ENCODE measurements at regions not wholly inside any gene's neighbourhood (a gene's known extent, or its start where the extent isn't known, plus 50 kb on each side); places are given as distances from the start of the nearest gene placed in this dataset.
"Not testable (repeated sequence)": the region's sequence is repeated elsewhere in the genome, so short reads cannot be mapped to it uniquely, and the experiment has no call there.

DNA sequence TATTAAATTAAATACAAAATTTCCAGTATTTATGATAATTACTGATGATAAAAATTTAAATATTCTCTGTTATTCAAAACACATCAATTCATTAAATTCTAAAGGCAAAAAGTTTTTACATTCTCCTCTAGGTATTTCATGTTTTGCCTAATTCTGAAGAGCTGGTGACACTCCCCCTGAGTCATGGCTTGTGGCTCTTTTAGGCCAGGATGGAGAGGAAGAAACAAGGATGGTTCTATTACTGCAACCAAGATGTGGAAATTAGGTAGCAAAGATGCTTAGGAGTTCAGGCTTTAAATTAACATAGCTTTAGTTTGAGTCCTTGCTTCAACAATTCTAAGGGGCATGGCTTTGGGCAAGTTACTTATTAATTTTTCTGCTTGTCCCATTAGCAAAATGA is 1295.8 kb downstream of the EFNA5 start:
- DNase-seq (ENCODE audit: low spot score), result no peak

DNA sequence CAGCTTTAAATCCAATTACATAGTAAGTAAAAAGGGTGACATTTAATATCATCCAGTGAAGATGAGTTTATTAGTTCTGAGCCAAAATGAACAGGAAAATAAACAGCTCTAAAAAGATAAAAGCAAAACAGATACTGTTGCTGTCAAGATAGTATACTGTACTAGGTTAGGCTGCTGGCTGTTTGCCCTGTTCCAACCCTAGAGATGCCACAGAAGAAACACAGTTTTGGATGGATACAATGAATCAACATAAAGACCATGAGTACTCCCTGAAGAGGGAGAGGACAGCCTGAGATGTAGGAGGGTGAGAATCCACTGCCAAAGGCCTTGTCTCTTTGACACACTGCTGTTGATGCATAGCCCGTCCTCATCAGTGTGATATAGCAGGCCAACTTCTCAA is 1302.7 kb downstream of the EFNA5 start:
- no peak for DNase-seq (ENCODE audit: low spot score)

DNA sequence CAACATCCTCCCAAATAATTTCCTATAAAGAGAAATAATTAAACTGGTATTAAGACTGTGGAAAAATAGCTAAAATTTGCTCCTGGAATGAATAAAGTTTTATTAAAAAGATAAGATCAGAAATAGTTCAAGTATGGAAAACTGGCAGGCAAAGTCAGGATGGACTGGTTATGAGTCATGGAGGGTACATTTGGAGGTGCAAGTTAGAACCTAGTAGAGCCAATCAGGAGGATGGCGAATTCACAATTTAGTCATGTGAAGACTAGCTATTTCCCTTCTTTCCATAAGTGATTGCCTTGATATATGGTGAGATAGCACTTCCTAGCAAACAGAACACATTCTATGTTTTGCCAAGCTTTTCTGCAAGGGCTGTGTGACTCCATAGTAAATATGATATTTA is 1303.5 kb downstream of the EFNA5 start:
- no peak for DNase-seq (ENCODE audit: low spot score)

DNA sequence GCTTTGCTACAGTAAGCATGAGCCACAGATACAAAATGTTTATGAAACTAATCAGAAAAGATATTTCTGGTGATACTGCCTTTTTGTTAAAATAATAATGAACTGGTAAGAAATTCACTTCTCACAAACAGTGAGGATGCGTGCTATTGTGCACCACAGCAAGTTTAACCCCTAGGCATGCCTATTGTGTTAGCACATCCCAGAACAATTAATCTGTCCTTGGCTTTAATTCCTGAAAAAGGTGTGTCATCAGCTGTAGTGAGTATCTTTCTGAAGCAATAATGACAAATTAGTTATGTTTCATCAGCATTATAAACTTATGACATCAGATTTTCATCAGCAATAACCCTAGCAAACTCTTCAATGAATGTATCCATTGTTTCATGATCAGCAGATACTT is 1307.2 kb downstream of the EFNA5 start:
- no peak for DNase-seq (ENCODE audit: low spot score)

DNA sequence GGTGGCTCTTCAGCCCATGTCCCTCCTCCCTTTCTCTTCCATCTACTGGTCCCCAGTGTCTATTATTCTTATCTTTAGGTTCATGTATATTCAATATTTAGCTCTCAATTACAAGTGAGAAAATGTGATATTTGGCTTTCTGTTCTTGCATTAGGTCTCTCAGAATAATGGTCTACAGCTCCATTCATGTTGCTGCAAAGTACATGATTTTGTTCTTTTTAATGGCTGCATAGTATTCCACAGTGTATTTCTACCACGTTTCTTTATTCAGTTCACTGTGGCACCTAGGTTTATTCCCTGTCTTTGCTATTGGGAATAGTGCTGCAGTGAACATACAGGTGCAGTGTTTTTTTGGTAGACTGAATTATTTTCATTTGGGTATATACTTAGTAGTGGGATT is 1308.8 kb downstream of the EFNA5 start:
- no peak for DNase-seq (ENCODE audit: low spot score)

DNA sequence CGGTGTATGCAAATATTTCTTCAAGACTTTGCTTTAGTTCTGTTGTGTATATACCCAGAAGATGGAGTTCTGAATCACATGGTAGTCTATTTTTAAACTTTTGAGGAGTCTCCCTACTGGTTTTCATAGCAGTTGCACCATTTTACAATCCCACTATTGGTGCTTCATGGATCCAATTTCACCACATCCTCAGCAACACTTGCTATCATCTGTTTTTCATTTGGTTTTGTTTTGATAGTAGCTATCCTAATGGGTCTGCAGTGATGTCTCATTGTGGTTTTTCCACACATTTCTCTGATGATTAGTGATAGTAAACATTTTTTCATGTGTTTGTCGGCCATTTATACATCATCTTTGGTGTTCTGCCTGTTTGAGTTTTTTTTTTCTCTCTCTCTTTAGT is 1339.3 kb downstream of the EFNA5 start:
- no peak for DNase-seq (ENCODE audit: low spot score)

DNA sequence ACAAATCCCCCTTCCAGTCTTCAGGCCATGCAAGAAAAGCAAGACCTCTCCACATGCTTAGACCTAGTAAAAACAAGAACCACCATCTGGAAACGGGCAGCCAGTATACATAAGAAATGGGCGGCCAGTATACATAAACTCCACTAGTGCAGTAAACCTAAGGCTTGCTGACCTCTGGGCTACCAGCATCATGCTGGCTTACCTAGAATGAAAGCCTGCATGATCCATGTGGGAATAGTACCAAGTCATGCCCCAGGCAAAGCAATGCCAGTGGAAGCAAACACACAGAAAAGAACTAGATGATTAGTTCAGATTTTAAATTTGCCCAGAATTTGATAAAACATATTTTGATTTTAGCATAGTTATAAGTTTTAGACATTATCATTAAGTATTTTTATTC is 1346.4 kb downstream of the EFNA5 start:
- DNase-seq (ENCODE audit: low spot score), result no peak

DNA sequence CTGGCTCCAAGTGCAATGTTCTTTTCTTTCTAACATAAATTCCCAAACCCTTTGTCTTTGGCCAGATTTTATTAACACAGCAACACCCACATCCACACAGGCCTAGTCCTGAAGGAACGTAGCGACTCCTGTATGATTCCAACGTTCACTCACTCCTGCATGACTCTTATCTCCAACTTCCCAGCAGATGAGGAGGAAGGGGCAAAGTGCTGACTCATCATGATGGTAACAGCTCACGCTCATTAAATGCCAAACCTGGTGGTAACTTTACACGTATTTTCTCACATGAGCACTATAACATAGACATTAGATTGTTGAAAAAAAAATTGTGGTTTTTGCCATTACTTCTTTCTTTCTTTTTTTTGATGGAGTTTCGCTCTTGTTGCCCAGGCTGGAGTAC is 1349.5 kb downstream of the EFNA5 start:
- DNase-seq (ENCODE audit: low spot score), result no peak

DNA sequence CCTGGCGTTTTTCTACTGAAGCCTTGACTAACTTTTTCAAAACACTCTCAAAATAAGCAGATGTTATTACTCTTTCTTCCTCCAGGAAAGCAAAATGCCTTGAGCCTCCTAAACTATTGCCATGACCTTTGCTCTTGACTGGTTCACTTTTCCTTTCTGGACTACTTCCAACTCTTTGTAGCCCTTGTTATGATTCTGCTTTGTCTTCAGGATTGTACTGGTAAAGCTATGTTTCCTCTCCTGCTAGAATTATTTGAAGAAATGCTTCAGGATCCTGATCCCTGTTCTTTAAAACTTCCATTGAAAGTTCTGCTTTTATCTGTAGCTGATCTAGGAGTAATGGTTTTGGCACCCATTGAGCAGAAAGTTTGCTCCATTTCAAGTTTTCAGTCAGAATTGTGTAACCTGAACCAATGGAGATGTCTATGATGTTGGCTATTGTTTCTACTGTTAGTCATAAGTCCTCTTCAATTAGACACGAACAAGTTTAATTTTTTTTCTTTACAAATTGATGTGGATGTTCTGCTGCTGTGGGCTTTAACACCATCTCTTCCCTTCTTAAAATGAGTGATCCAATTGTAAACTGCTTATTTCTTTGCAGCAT is 1356.4 kb downstream of the EFNA5 start:
- DNase-seq (ENCODE audit: low spot score), result no peak

DNA sequence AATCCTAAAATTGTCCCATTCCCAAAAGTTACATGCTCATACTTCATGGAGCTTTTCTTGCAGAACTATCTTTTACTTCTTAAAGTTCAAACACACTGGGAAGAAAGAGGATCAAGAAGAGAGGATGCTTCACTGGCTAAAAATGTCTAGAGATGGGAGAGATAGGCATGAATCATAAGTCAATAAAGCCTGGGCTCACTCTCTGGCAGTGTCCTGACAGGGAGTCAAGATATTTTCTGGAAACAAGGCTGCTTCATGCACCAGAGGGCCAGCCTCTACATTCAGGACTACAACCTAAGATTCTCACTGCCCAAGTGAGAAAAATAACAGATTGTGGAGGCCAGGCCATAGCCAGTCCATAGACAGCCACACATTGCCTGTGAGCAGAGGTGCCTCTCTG is 1358.4 kb downstream of the EFNA5 start:
- DNase-seq (ENCODE audit: low spot score), result peak; percentile 81

DNA sequence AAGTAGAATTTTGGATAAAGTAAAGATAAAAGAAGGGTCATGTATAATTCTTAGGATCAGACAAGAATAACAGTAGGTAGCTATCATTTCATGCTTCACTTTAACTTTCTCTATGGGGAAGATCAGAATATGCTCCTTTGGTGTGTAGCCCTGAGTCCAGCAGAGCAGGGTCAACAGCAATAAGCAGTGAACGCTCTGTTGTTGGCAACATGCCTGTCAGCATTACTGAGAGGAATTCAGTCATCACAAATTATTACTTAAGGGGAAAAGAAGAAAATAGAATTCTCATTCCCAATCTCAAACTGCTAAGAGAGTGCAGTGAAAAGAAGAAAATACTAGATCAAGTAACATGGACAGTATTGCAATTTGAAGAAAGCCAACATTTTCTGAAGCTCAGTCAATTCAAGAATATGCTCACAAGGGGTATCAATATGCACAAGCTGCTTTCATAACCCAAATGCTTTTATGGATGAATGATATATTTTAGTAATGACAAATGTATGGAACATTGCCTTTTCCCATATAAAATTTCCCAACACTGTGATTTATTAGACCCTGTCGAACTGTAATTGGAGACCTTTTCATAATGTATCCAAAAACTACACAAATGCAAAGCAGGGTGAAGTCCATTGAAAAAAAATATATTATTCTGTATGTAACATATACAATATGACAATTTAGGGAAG is 1359.4 kb downstream of the EFNA5 start:
- DNase-seq (ENCODE audit: low spot score), result peak; percentile 53

DNA sequence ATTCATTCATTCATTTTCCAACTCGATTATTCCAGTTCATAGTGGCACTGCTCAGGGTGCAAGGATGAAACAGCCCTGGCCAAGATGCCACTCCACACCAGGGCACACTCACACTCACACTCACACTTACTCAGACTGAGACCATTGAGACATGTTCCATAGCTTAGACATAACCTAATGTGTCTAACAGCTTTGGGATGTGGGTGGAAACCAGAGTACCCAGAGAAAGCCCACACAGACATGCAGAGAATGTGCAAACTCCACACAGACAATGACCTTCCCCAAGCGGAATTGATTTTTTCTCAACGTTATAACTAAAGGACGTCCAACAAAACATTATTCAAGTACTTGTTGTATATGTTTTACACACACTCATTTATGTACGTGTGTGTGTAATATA is 1363.5 kb downstream of the EFNA5 start:
- DNase-seq (ENCODE audit: low spot score), result no peak

DNA sequence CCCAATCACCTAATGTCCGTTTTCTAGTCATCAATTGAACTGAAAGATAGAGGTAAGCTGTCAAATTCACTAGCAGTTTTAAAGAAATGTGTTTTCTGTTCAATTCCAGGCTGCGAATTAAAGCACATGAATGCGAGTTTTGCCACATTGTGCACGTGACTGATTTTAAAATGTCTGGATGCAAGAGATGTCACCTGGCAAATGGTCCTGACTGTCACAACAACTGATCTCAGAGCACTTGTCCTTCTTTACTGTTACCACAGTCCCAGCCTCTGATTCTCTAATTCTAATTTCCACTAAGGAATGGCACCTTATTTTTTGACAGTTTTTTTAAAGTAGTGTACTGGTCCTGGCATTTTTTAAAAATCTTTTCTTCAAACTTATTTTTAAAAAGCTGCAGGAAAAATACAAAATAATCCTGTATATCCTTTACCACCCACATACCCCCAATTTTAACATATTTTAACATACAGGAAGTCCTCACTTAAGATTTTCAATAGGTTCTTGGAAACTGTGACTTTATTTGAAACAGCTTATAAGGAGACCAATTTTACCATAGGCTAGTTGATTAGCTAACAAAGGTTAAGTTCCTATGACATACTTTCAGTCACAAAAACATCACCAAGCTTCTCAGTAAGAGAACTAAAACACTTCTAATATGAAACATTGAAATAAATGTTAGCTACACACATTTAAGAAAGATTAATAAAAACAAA is 1364.3 kb downstream of the EFNA5 start:
- DNase-seq (ENCODE audit: low spot score), result no peak

DNA sequence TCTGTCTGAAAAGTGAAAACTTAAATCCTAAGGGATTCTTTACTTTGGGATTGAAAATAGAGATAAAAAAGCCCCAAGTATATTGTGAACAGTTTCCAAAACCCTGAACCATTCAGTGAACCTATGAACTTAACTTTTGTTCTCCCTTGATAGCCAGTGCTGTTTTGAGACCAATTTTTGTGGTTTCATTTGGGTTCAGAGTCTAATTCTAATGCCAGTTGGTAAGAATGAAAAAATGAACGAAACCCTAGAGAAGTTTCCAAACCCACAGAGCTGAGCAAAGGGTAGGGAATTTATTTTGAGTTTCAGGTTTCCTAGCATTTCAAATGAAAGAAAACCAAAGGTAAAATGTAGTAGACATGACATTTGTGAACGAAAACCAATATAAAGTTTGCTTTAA is 1366.8 kb downstream of the EFNA5 start:
- no peak for DNase-seq (ENCODE audit: low spot score)

DNA sequence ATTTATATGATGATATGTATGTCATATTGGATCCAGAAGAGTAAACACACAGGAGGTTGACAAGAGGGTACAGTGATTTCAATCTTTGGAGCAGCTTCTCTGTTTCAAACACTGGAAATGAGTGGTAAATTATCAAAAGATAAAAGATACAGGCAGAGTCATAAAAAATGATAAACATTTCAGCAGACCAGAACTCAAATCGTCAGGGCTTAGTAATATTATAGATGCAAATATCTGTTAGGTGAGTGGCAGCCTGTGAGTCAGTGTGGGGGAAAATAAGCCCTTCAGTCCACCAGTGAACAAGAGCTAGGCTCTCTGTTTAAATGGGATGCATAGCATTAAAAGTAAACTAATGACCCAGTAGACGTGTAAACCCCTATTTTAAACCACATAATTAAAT is 1378.1 kb downstream of the EFNA5 start:
- no peak for DNase-seq (ENCODE audit: low spot score)

DNA sequence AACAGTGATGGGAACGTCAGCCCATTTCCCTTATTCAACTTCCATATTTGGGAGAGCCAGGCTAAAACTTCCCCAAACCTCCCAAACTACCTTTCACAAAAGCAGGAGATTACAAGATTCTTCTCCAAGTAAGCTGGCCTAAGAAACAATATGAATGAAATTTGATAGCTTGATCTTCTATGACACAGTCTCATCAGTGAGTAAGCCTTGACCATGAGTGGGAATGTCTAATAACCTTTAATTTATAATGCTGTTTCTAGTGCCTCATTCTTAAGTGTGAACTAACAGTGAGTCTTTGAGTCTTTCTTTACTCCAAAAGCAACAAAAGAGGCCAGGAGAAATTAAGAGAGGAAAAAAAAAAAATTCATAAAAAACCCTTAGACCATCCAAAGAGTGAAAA is 1379.9 kb downstream of the EFNA5 start:
- DNase-seq (ENCODE audit: low spot score), result no peak

DNA sequence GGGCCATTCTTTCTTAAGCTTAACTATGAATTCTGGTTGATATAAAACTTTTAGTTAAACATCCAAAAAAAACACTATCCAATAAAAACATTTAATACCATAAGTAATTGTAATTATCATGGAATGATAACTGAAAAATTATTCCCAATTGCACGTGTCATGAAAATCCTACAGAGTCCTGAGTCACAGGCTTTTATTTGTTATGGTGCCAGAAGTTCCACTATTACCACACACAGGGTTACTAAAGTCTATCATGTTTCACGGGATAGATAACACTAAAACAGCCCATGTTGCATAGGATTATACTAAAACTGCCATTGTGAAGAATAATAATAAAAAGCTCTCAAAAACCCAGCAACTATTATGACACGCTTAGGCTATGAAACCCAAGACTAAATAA is 1381.8 kb downstream of the EFNA5 start:
- no peak for DNase-seq (ENCODE audit: low spot score)

DNA sequence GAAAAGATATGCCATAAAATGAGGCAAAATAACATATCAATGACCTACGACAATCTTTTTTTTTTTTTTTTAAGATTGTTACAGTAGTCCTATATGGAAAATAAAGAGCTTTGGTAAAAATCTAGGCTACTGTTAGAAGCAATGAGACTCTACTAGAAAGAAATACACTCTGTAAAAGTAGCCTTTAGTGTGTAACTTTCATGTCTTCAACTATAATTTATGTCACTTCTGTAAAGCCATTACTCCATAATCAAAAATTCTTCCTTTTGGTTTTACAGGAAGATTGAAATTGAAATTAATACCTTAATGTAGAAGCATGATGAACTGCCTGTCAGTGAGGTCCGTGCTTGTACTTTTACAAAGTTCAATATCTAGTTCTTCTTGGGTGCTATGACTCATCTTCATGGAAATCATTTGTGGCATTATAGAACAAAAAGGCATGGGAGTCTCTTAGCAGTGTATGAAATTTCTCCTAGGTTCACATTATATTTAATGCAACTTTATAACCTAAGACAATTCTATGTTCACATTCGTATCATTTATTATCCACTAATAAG is 1393.1 kb downstream of the EFNA5 start:
- DNase-seq (ENCODE audit: low spot score), result no peak

DNA sequence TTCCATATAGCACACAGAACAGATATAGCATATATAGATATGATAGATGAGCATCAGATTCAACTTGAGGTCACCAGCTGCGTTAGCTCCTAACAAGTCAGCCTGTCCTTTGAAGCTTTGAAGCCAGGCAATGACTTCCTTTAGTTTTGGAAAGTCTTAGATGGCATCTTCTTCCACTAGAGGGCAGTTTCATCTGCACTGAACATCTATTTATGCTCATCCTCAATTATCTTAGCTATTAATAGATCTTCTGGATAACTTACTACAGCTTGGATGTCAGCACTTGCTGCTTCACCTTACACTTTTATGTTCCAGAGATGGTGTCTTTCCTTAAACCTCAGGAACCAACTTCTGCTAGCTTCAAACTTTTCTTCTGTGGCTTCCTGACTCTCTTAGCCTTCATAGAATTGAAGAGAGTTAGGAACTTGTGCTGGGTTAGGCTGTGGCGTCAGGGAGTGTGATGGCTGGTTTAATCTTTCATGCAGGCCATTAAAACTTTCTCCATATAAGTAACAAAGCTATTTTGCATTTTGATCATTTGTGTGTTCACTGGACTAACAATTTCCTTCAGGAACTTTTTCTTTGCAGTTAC is 1401.4 kb downstream of the EFNA5 start:
- no peak for DNase-seq (ENCODE audit: low spot score)

DNA sequence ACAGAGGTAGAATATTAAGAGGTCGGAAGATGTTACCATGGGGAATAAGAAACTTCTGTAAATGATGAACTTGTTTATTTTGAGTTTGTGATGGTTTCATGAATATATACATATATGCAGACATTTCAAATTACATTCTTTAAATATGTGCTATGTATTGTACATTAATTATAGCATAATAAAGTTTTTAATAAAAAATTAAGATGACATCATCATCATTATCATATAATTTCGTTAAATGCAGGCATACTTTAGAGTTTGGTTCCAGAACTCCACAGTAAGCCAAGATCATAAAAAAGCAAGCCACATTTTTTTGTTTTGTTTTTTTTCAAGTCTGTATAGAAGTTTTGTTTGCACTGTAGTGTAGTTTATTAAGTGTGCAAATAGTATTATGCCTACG is 1403.5 kb downstream of the EFNA5 start:
- no peak for DNase-seq (ENCODE audit: low spot score)

DNA sequence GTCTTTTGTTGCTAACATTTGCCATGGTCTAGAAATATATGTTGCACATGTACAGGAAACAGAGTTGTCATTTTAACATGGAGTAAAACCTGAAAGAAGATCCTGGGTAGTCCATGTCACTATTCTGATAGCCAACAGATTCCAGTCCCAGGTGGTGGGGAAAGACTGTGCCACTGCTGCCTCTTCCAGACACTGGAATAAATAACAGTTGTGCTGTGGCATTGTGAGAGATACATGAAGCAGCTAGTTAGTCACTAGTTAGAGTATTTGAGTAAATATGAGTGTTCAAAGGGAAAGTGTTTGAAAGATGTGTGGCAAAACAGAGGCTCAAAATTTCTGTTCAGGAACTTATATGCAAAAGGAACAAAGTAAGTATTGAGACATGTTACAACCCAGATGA is 1408.3 kb downstream of the EFNA5 start:
- DNase-seq (ENCODE audit: low spot score), result no peak

DNA sequence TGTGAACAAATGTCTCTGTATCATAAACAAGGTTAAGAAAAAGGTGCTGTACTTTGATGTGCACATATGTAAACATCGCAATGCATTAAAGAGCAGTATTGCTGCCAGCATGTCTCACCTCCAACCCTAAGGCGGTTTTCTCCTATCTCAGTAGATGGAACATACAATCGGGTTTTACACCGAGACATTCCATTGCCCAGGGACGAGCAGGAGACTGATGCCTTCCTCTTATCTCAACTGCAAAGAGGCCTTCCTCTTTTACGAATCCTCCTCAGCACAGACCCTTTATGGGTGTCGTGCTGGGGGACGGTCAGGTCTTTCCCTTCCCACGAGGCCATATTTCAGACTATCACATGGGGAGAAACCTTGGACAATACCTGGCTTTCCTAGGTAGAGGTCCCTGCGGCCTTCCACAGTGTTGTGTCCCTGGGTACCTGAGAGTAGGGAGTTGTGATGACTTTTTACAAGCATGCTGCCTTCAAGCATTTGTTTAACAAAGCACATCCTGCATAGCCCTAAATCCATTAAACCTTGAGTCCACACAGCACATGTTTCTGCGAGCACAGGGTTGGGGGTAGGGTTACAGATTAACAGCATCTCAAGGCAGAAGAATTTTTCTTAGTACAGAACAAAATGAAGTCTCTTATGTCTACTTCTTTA is 1411.2 kb downstream of the EFNA5 start:
- DNase-seq (ENCODE audit: low spot score), result not testable (repeated sequence)

All from umbilical cord (tissue), 1 donor.